GM18502 (cell line): ENCODE measurements at regions not wholly inside any gene's neighbourhood (a gene's known extent, or its start where the extent isn't known, plus 50 kb on each side); places are given as distances from the start of the nearest gene placed in this dataset.
"Not testable (repeated sequence)": the region's sequence is repeated elsewhere in the genome, so short reads cannot be mapped to it uniquely, and the experiment has no call there.

Source experiments
- ATAC-seq: cut with Tn5 transposase; IDR thresholded peaks from one replicate; pipeline ENCODE4 v1.9.1; 2021; ENCODE audit warnings: mild to moderate bottlenecking; ENCODE audit not compliant: unreplicated experiment, poor library complexity

GRCh38 chr3:110995461-110996231 lies 76.0 kb upstream of the NECTIN3 start:
- ATAC-seq = no peak

GRCh38 chr3:110998766-110999165 lies 72.8 kb upstream of the NECTIN3 start:
- ATAC-seq = not testable (repeated sequence)

GRCh38 chr3:111006485-111006884 lies 65.1 kb upstream of the NECTIN3 start:
- ATAC-seq = not testable (repeated sequence)

- no peak for ATAC-seq
Measured at GRCh38 chr3:111012388-111013248, 59.0 kb upstream of the NECTIN3 start.
